Activated naive CD8-positive, alpha-beta T cell treated with anti-CD3 and anti-CD28 coated beads, Interleukin-2, amount 10 ng/mL, durations not matched to agents 7 days and 5 days (primary cell): ENCODE measurements at regions not wholly inside any gene's neighbourhood (a gene's known extent, or its start where the extent isn't known, plus 50 kb on each side); places are given as distances from the start of the nearest gene placed in this dataset.

Experiments
- ATAC-seq: fragments of 150-1000 bp; cut with Tn5 transposase; one replicate; pipeline ENCODE4 v1.10.0; 2021; ENCODE audit warnings: low read depth, moderate library complexity
- POLR2A ChIA-PET: fragments of 350-600 bp; sonication (Branson Sonifier 250); formaldehyde crosslinking; loops from one replicate; lab custom pipeline; 2021; ENCODE audit warnings: antibody characterized with exemption; lab: Charles Lee
- DNase-seq: peaks from one replicate; pipeline ENCODE4 v3.0.0; 2021
- H3K27ac Mint-ChIP-seq: one replicate; pipeline ENCODE4 v1.8.0; 2022; ENCODE audit warnings: mild to moderate bottlenecking, mixed read lengths
- H3K27me3 Mint-ChIP-seq: one replicate; pipeline ENCODE4 v1.8.0; 2022; ENCODE audit warnings: mild to moderate bottlenecking, moderate library complexity, mixed read lengths
- H3K36me3 Mint-ChIP-seq: one replicate; pipeline ENCODE4 v1.8.0; 2021; ENCODE audit warnings: mild to moderate bottlenecking, mixed read lengths
- H3K4me1 Mint-ChIP-seq: one replicate; pipeline ENCODE4 v1.8.0; 2021; ENCODE audit warnings: mixed read lengths
- H3K4me3 Mint-ChIP-seq: one replicate; pipeline ENCODE4 v1.8.0; 2022; ENCODE audit warnings: mild to moderate bottlenecking, moderate library complexity, mixed read lengths
- H3K9me3 Mint-ChIP-seq: one replicate; pipeline ENCODE4 v1.8.0; 2021; ENCODE audit warnings: mixed read lengths

GRCh38 chr20:60223174-60223573, 265.0 kb downstream of the CDH26 start:
- no peak overlapping the region for H3K4me3 Mint-ChIP-seq
- ATAC-seq, result no peak
- no peak overlapping the region for H3K27ac Mint-ChIP-seq
- H3K9me3 Mint-ChIP-seq, result no peaks in the 10 kb centered on the region
- no peaks in the 10 kb centered on the region for H3K36me3 Mint-ChIP-seq
- H3K27me3 Mint-ChIP-seq, result peaks cover 3% of the 10 kb centered on the region
- H3K4me1 Mint-ChIP-seq, result no peaks in the 10 kb centered on the region
- DNase-seq, result no peak
- POLR2A ChIA-PET, result no interaction called here

- ATAC-seq (no peak), DNase-seq (no peak)
- POLR2A ChIA-PET, result no interaction called here
- Mint-ChIP-seq H3K27ac (no peak overlapping the region), H3K27me3 (peaks cover 3% of the 10 kb centered on the region), H3K4me3 (no peak overlapping the region), H3K4me1 (no peaks in the 10 kb centered on the region), H3K36me3 (no peaks in the 10 kb centered on the region), H3K9me3 (no peaks in the 10 kb centered on the region)
Observed at GRCh38 chr20:60224914-60225313, 266.7 kb downstream of the CDH26 start.

- Mint-ChIP-seq H3K27me3 (no peaks in the 10 kb centered on the region), H3K4me1 (no peaks in the 10 kb centered on the region), H3K4me3 (no peak overlapping the region), H3K9me3 (peaks cover 3% of the 10 kb centered on the region), H3K36me3 (no peaks in the 10 kb centered on the region), H3K27ac (no peak overlapping the region)
- ATAC-seq (no peak), DNase-seq (no peak)
- POLR2A ChIA-PET, result no interaction called here
Observed at GRCh38 chr20:60228255-60228654, 270.0 kb downstream of the CDH26 start.

GRCh38 chr20:60232380-60232779, 274.2 kb downstream of the CDH26 start:
- Mint-ChIP-seq H3K4me1 (no peaks in the 10 kb centered on the region), H3K9me3 (peaks cover 3% of the 10 kb centered on the region), H3K27ac (no peak overlapping the region), H3K36me3 (no peaks in the 10 kb centered on the region), H3K27me3 (peaks cover 8% of the 10 kb centered on the region), H3K4me3 (no peak overlapping the region)
- no peak for ATAC-seq
- no peak for DNase-seq
- POLR2A ChIA-PET, result no interaction called here

- Mint-ChIP-seq H3K4me1 (no peaks in the 10 kb centered on the region), H3K27me3 (peaks cover 8% of the 10 kb centered on the region), H3K9me3 (peaks cover 3% of the 10 kb centered on the region), H3K36me3 (no peaks in the 10 kb centered on the region), H3K27ac (no peak overlapping the region), H3K4me3 (no peak overlapping the region)
- ATAC-seq, result no peak
- POLR2A ChIA-PET, result no interaction called here
- no peak for DNase-seq
Observed at GRCh38 chr20:60233018-60233630, 274.9 kb downstream of the CDH26 start.

GRCh38 chr20:60236613-60237012, 278.4 kb downstream of the CDH26 start:
- no peak overlapping the region for H3K27ac Mint-ChIP-seq
- no peaks in the 10 kb centered on the region for H3K4me1 Mint-ChIP-seq
- H3K9me3 Mint-ChIP-seq, result no peaks in the 10 kb centered on the region
- POLR2A ChIA-PET, result no interaction called here
- ATAC-seq, result no peak
- H3K36me3 Mint-ChIP-seq, result no peaks in the 10 kb centered on the region
- H3K4me3 Mint-ChIP-seq, result no peak overlapping the region
- DNase-seq, result no peak
- peaks cover 10% of the 10 kb centered on the region for H3K27me3 Mint-ChIP-seq

- Mint-ChIP-seq H3K27ac (no peak overlapping the region), H3K27me3 (peaks cover 11% of the 10 kb centered on the region), H3K36me3 (no peaks in the 10 kb centered on the region), H3K9me3 (no peaks in the 10 kb centered on the region), H3K4me1 (no peaks in the 10 kb centered on the region), H3K4me3 (no peak overlapping the region)
- DNase-seq (no peak), ATAC-seq (no peak)
- POLR2A ChIA-PET, result no interaction called here
Observed at GRCh38 chr20:60237981-60238380, 279.8 kb downstream of the CDH26 start.

- Mint-ChIP-seq H3K36me3 (no peaks in the 10 kb centered on the region), H3K4me3 (no peak overlapping the region), H3K27me3 (peaks cover 11% of the 10 kb centered on the region), H3K27ac (no peak overlapping the region), H3K9me3 (no peaks in the 10 kb centered on the region), H3K4me1 (peaks cover under 1% of the 10 kb centered on the region)
- DNase-seq (no peak), ATAC-seq (no peak)
- POLR2A ChIA-PET, result no interaction called here
Observed at GRCh38 chr20:60238992-60239660, 280.9 kb downstream of the CDH26 start.

GRCh38 chr20:60239956-60240355, 281.7 kb downstream of the CDH26 start:
- ATAC-seq (no peak), DNase-seq (no peak)
- peaks cover 6% of the 10 kb centered on the region for H3K27me3 Mint-ChIP-seq
- H3K4me3 Mint-ChIP-seq, result no peak overlapping the region
- H3K36me3 Mint-ChIP-seq, result no peaks in the 10 kb centered on the region
- H3K27ac Mint-ChIP-seq, result no peak overlapping the region
- POLR2A ChIA-PET, result no interaction called here
- H3K4me1 Mint-ChIP-seq, result peaks cover 3% of the 10 kb centered on the region
- no peaks in the 10 kb centered on the region for H3K9me3 Mint-ChIP-seq

GRCh38 chr20:60240415-60240814, 282.2 kb downstream of the CDH26 start:
- Mint-ChIP-seq H3K36me3 (no peaks in the 10 kb centered on the region), H3K27ac (no peak overlapping the region), H3K4me3 (no peak overlapping the region), H3K4me1 (peaks cover 3% of the 10 kb centered on the region), H3K27me3 (peaks cover 6% of the 10 kb centered on the region), H3K9me3 (no peaks in the 10 kb centered on the region)
- POLR2A ChIA-PET, result no interaction called here
- ATAC-seq (no peak), DNase-seq (no peak)

- H3K4me1 Mint-ChIP-seq, result peaks cover 3% of the 10 kb centered on the region
Observed at GRCh38 chr20:60240986-60241385, 282.8 kb downstream of the CDH26 start.

GRCh38 chr20:60242836-60243505, 284.7 kb downstream of the CDH26 start:
- POLR2A ChIA-PET, result no interaction called here
- ATAC-seq (no peak), DNase-seq (no peak)
- H3K4me3 Mint-ChIP-seq, result no peak overlapping the region
- H3K36me3 Mint-ChIP-seq, result no peaks in the 10 kb centered on the region
- H3K27me3 Mint-ChIP-seq, result peaks cover 6% of the 10 kb centered on the region
- no peak overlapping the region for H3K27ac Mint-ChIP-seq
- no peaks in the 10 kb centered on the region for H3K9me3 Mint-ChIP-seq
- H3K4me1 Mint-ChIP-seq, result peaks cover 3% of the 10 kb centered on the region

More at GRCh38 chr20:60240986-60241385, 282.8 kb downstream of the CDH26 start:
- Mint-ChIP-seq H3K9me3 (no peaks in the 10 kb centered on the region), H3K4me3 (no peak overlapping the region), H3K27ac (no peak overlapping the region), H3K36me3 (no peaks in the 10 kb centered on the region), H3K27me3 (peaks cover 6% of the 10 kb centered on the region)
- POLR2A ChIA-PET, result no interaction called here
- no peak for ATAC-seq
- DNase-seq, result no peak

- ATAC-seq (no peak), DNase-seq (no peak)
- POLR2A ChIA-PET, result no interaction called here
- no peaks in the 10 kb centered on the region for H3K9me3 Mint-ChIP-seq
- no peak overlapping the region for H3K27ac Mint-ChIP-seq
- H3K36me3 Mint-ChIP-seq, result no peaks in the 10 kb centered on the region
- peaks cover 6% of the 10 kb centered on the region for H3K27me3 Mint-ChIP-seq
- peaks cover 3% of the 10 kb centered on the region for H3K4me1 Mint-ChIP-seq
- H3K4me3 Mint-ChIP-seq, result no peak overlapping the region
Observed at GRCh38 chr20:60244373-60245146, 286.3 kb downstream of the CDH26 start.
